IPS DF 4.7 (cell line): ENCODE measurements at regions not wholly inside any gene's neighbourhood (a gene's known extent, or its start where the extent isn't known, plus 50 kb on each side); places are given as distances from the start of the nearest gene placed in this dataset.

Source experiments
- DNase-seq: peaks from one replicate; pipeline ENCODE4 v3.0.0-alpha.2; 2013; ENCODE audit warnings: low spot score; ENCODE audit errors: extremely low read depth

- no peak for DNase-seq
Observed at GRCh38 chr3:25041871-25042584, 386.0 kb upstream of the RARB start.

GRCh38 chr3:25043177-25043576, 384.9 kb upstream of the RARB start:
- no peak for DNase-seq

GRCh38 chr3:25043749-25044148, 384.3 kb upstream of the RARB start:
- DNase-seq, result no peak

- no peak for DNase-seq
Observed at GRCh38 chr3:25044762-25045710, 383.0 kb upstream of the RARB start.

- DNase-seq, result no peak
Observed at GRCh38 chr3:25046911-25047771, 380.9 kb upstream of the RARB start.

GRCh38 chr3:25049304-25049703, 378.8 kb upstream of the RARB start:
- no peak for DNase-seq

GRCh38 chr3:25053360-25053759, 374.7 kb upstream of the RARB start:
- DNase-seq, result no peak

GRCh38 chr3:25056036-25056755, 371.9 kb upstream of the RARB start:
- DNase-seq, result no peak

- no peak for DNase-seq
Observed at GRCh38 chr3:25056803-25057351, 371.2 kb upstream of the RARB start.

- no peak for DNase-seq
Observed at GRCh38 chr3:25057379-25057778, 370.7 kb upstream of the RARB start.

GRCh38 chr3:25064681-25065080, 363.4 kb upstream of the RARB start:
- no peak for DNase-seq

- DNase-seq, result no peak
Observed at GRCh38 chr3:25069970-25070369, 358.1 kb upstream of the RARB start.

- no peak for DNase-seq
Observed at GRCh38 chr3:25071846-25072245, 356.2 kb upstream of the RARB start.

GRCh38 chr3:25073423-25073822, 354.6 kb upstream of the RARB start:
- no peak for DNase-seq

- DNase-seq, result no peak
Observed at GRCh38 chr3:25074149-25074548, 353.9 kb upstream of the RARB start.

- DNase-seq, result no peak
Observed at GRCh38 chr3:25080461-25080860, 347.6 kb upstream of the RARB start.

GRCh38 chr3:25084016-25084415, 344.0 kb upstream of the RARB start:
- DNase-seq, result no peak

GRCh38 chr3:25086721-25087120, 341.3 kb upstream of the RARB start:
- no peak for DNase-seq

GRCh38 chr3:25088284-25088683, 339.8 kb upstream of the RARB start:
- DNase-seq, result no peak

GRCh38 chr3:25090698-25091453, 337.2 kb upstream of the RARB start:
- no peak for DNase-seq
